Left lobe of liver (tissue), 2 donors: ENCODE measurements at regions not wholly inside any gene's neighbourhood (a gene's known extent, or its start where the extent isn't known, plus 50 kb on each side); places are given as distances from the start of the nearest gene placed in this dataset.
"Not testable (repeated sequence)": the region's sequence is repeated elsewhere in the genome, so short reads cannot be mapped to it uniquely, and the experiment has no call there.

Source experiments
- ATAC-seq: fragments of 200-7000 bp; cut with Tn5 transposase; one replicate; pipeline ENCODE4 v1.9.1; 2020; ENCODE audit warnings: mild to moderate bottlenecking, moderate library complexity
- DNase-seq: peaks from one replicate; pipeline ENCODE4 v3.0.0-alpha.2; 2020; ENCODE audit warnings: low spot score
- donor health status: DM: no; HTN: no; CAD: no; lungs with moderate emphysema.
- donor health status: DM: no; HTN: yes; CAD: no.

DNA sequence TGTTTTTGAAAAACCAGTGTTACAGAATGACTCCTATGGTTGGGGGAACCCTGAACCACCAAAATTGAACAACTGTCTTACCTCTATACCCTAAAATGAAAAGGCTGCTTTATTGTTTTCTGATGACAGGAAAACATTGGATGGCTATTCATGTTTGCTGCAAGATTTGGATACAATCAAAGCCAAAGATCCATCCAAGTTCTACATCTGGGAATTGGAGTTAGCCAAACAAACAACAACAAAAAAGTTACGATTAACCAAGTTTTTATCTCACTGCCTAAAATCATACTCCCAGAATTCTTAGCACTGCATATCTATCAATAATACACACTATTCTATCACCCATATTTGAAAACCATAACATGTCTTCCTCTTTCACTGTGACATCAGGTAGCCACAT is 349.7 kb upstream of the SLC7A11 start:
- DNase-seq = no peak
- peak; percentile 27 for ATAC-seq

DNA sequence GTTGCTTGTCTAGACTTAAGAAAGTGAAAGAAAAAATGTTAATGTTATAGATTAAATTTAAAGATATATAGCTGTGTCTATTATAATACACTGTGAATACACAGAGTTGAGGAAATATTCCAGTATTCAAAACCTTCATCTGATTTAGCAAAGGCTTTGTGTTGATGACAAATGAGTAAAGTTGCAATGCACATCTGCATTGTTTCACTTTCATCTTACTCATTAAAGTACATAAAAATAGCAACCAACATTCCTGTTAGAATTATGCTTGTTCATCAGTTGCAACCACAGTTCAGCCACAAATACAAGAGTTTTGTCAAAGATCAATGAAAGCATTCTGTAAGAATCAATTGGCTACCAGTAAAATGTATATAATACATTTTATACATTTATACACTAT is 346.4 kb upstream of the SLC7A11 start:
- no peak for ATAC-seq
- DNase-seq = no peak

DNA sequence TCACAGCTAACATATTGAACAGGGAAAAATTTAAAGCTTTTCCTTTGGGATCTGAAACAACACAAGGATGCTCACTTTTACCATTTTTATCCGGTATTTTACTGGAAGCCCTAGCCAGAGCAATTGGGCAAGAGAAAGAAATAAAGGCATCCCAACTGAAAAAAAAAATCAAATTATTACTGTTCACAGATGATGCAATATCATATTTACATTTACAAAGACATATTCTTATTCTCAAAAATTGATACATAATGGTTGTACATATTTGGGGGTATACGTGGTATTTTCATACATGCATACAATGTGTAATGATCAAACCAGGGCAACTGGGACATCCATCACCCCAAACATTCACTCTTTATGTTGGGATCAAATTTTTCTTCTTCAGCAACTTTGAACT is 337.0 kb upstream of the SLC7A11 start:
- ATAC-seq (no peak), DNase-seq (no peak)

DNA sequence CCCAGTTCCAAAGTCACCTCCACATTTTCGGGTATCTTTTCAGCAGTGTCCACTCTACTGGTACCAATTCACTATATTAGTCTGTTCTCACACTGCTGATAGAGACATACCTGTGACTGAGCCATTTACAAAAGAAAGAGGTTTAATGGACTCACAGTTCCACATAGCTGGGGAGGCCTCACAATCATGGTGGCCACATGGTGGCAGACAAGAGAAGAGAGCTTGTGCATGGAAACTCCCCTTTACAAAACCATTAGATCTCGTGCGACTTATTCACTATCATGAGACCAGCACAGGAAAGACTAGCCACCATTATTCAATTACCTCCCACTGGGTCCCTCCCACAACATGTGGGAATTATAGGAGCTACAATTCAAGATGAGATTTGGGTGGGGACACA is 335.7 kb upstream of the SLC7A11 start:
- not testable (repeated sequence) for DNase-seq

GRCh38 chr4:138577145-138577544 is 335.0 kb upstream of the SLC7A11 start:
- ATAC-seq = no peak

More for the DNA sequence above, 335.7 kb upstream of the SLC7A11 start:
- ATAC-seq = peak; percentile 70

DNA sequence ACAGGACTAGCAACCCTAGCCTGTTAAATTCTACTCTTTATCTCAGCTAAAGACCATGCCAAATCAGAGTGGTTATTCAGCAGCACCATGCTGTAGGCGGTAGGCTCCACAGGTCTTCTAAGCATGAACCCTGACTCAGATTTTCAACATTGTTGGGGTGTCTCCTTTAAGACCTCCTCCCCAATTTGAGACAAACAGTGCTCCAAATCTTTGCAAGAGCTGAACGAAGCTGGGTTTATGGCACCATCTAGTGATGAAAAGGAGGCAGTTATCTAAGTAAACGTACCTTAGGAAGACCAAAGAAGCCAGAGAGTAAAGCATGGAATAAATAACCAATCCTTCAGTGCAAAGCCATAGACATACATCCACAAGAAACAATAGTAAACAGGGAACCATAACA is 334.5 kb upstream of the SLC7A11 start:
- DNase-seq = no peak
- ATAC-seq = peak; percentile 80

More at GRCh38 chr4:138577145-138577544, 335.0 kb upstream of the SLC7A11 start:
- no peak for DNase-seq

GRCh38 chr4:138573246-138573645 is 331.1 kb upstream of the SLC7A11 start:
- ATAC-seq (no peak), DNase-seq (no peak)

DNA sequence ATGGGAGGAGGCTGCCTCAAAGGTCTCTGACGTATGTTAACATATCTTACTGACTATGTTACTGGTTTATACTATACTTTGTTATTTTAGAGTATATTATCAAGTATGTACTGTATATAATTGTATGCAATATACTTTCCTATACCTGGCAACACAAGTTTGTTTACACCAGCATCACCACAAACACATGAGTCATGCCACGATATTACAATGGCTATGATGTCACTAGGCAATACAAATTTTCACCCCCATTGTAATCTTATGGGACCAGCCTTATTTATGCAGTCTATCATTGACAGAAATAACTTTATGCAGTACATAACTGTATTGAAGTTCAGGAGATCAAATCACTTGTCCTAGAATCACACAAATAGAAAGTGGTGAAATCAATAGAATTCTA is 329.9 kb upstream of the SLC7A11 start:
- DNase-seq (no peak), ATAC-seq (no peak)

DNA sequence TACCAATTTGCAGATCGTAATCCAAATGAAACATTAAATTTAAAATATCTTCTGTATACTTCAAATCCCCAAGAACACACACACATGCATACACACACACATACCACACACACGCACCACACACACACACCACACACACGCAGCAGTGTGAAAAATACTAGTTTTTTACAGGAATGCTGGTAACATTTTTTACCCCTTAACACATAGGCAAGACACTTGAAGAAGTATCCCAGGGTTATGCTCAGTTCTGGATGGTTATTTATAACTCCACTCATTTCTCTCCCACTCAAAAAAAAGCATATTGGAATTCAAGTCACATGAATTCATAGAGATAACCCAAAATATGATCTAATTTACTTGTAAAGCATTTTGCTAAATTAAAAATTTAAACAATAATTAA is 325.5 kb upstream of the SLC7A11 start:
- DNase-seq (no peak), ATAC-seq (no peak)

- DNase-seq = no peak
- ATAC-seq = no peak
Observed at GRCh38 chr4:138565576-138565975, 323.4 kb upstream of the SLC7A11 start.

DNA sequence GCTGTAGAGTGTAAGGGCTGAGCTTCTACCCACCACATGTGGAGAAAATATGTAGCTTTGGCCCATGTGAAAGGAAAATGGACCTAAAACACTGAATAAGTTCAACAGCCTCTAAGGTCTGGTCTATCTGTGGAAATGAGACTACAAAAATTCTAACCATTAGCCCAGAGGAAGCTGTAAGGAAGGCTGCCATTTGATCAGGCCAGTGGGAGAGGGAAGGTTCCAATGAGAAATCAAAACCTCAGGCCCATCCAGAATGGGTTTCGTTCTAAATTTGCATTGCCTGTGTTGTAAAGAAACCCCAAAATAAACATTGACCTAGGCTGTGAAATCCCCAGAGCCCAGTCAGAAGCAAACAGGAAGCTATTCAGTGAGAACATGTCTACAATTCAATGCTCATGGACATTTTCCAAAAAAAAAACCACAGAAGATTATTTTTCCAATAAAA is 320.4 kb upstream of the SLC7A11 start:
- no peak for ATAC-seq
- DNase-seq = no peak

- ATAC-seq (no peak), DNase-seq (no peak)
Observed at GRCh38 chr4:138561906-138562305, 319.8 kb upstream of the SLC7A11 start.

- DNase-seq (no peak), ATAC-seq (no peak)
Observed at GRCh38 chr4:138561276-138561880, 319.2 kb upstream of the SLC7A11 start.

- ATAC-seq = no peak
- DNase-seq = no peak
Observed at GRCh38 chr4:138560448-138560847, 318.3 kb upstream of the SLC7A11 start.

DNA sequence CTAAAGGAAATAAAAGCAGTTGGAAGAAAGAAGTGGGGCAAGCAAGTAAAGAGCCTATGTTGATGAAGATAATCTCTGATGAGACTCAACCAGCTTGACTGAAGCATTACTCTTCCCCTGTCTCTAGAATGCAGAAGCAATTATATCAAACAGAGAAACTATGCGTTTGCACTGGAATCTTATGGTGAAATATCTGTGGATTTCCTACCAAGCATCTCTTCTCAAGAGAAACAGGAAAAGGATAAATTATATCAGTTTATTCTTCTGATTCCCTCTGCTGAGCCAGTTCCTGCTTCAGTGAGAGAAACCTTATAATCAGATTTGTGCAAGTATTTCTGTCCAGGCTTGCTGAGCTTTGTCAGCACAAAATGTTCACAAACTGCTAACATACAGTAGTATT is 316.7 kb upstream of the SLC7A11 start:
- DNase-seq = no peak
- no peak for ATAC-seq

- ATAC-seq (no peak), DNase-seq (no peak)
Observed at GRCh38 chr4:138555584-138555983, 313.4 kb upstream of the SLC7A11 start.

DNA sequence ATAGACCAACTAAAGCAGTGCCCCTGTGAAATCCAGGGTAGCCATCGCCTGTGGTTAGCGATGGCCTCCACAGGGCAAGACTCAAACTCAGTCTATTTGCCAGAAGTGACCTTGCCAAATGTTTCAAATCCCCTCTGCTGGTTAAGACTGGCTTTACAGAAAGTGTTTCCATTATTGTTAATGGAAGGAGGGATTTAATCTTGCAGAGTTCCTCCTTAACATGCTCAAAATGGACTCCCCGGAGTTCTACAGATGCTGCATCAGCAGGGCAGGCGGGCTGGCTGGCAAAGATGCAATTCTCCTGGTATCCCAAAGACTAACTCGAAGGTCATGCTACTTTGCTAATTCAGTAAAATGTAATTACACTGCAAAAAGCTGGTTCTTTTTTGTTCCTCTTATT is 313.0 kb upstream of the SLC7A11 start:
- ATAC-seq (no peak), DNase-seq (no peak)

GRCh38 chr4:138553001-138553845 is 311.1 kb upstream of the SLC7A11 start:
- ATAC-seq (no peak), DNase-seq (no peak)

- no peak for DNase-seq
- no peak for ATAC-seq
Observed at GRCh38 chr4:138542191-138542776, 300.1 kb upstream of the SLC7A11 start.

GRCh38 chr4:138540056-138540800 is 298.1 kb upstream of the SLC7A11 start:
- DNase-seq (no peak), ATAC-seq (no peak)

- no peak for DNase-seq
- no peak for ATAC-seq
Observed at GRCh38 chr4:138538743-138539142, 296.6 kb upstream of the SLC7A11 start.
